Calu3 (cell line): ENCODE measurements at regions not wholly inside any gene's neighbourhood (a gene's known extent, or its start where the extent isn't known, plus 50 kb on each side); places are given as distances from the start of the nearest gene placed in this dataset.

Experiments
- BruUV-seq: library from RNA; stranded (reverse); fragments of 400-500 nt; replicated peaks from 2 replicates; lab custom pipeline; 2021; lab: Mats Ljungman, UMichigan
- CTCF ChIA-PET: fragments of 300-600 bp; sonication (Branson Sonifier 250); formaldehyde crosslinking; loops from one replicate; lab custom pipeline; 2022; ENCODE audit warnings: antibody characterized with exemption; lab: Charles Lee
- DNase-seq: peaks from one replicate; pipeline ENCODE4 v3.0.0; 2022
- H3K27ac Mint-ChIP-seq: one replicate; pipeline ENCODE4 v1.8.0; 2022; ENCODE audit warnings: mixed read lengths; ENCODE audit not compliant: unreplicated experiment
- H3K27me3 Mint-ChIP-seq: one replicate; pipeline ENCODE4 v1.8.0; 2022; ENCODE audit warnings: mixed read lengths; ENCODE audit not compliant: unreplicated experiment
- H3K36me3 Mint-ChIP-seq: one replicate; pipeline ENCODE4 v1.8.0; 2022; ENCODE audit warnings: mild to moderate bottlenecking, moderate library complexity, mixed read lengths; ENCODE audit not compliant: insufficient read depth, unreplicated experiment
- H3K4me1 Mint-ChIP-seq: one replicate; pipeline ENCODE4 v1.8.0; 2022; ENCODE audit warnings: mild to moderate bottlenecking, low read depth, mixed read lengths; ENCODE audit not compliant: unreplicated experiment
- H3K4me3 Mint-ChIP-seq: one replicate; pipeline ENCODE4 v1.8.0; 2022; ENCODE audit warnings: mild to moderate bottlenecking, low read depth, moderate library complexity, mixed read lengths; ENCODE audit not compliant: unreplicated experiment
- H3K9me3 Mint-ChIP-seq: one replicate; pipeline ENCODE4 v1.8.0; 2022; ENCODE audit warnings: low read depth, mixed read lengths; ENCODE audit not compliant: unreplicated experiment
- intact Hi-C: fragments of 100-400 bp; cut with micrococcal nuclease; formaldehyde crosslinking; loops from one replicate; pipeline ENCODE4 v1.10.0; 2022; ENCODE audit not compliant: unreplicated experiment
- TF ChIP-seq, protein P1 (sequence below): fragments of 200-600 bp; IDR thresholded peaks from one replicate; pipeline ENCODE4 v1.8.0; 2022; ENCODE audit warnings: antibody characterized with exemption; ENCODE audit not compliant: unreplicated experiment

DNA sequence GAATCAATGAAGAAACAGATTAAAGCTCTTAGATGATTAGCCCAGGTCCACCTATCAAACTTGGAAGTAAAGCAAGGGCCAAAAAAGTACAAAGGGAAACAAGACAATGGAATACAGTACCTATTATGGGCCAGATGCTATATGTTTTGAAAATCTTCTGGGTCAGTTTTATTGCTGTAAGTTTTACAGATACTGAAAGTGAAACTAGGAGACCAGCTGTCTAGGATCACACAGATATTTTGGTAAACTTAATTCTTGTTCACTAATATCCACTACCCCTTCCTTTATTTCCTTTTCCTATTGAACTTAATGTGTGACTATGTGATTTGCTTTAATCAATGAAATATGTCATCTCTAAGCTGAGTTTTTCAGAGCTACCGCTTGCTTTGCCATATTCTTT, 505.4 kb upstream of the PITX2 start:
- Mint-ChIP-seq H3K36me3 (no peaks in the 10 kb centered on the region), H3K4me3 (no peak overlapping the region), H3K27me3 (no peaks in the 10 kb centered on the region), H3K9me3 (no peaks in the 10 kb centered on the region), H3K27ac (no peak overlapping the region), H3K4me1 (no peaks in the 10 kb centered on the region)
- CTCF ChIA-PET = no interaction called here
- BruUV-seq = no TSS peak
- no peak for DNase-seq
- TF ChIP-seq, protein P1, sequence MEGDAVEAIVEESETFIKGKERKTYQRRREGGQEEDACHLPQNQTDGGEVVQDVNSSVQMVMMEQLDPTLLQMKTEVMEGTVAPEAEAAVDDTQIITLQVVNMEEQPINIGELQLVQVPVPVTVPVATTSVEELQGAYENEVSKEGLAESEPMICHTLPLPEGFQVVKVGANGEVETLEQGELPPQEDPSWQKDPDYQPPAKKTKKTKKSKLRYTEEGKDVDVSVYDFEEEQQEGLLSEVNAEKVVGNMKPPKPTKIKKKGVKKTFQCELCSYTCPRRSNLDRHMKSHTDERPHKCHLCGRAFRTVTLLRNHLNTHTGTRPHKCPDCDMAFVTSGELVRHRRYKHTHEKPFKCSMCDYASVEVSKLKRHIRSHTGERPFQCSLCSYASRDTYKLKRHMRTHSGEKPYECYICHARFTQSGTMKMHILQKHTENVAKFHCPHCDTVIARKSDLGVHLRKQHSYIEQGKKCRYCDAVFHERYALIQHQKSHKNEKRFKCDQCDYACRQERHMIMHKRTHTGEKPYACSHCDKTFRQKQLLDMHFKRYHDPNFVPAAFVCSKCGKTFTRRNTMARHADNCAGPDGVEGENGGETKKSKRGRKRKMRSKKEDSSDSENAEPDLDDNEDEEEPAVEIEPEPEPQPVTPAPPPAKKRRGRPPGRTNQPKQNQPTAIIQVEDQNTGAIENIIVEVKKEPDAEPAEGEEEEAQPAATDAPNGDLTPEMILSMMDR = no peak
- intact Hi-C loops = no loop called here

DNA sequence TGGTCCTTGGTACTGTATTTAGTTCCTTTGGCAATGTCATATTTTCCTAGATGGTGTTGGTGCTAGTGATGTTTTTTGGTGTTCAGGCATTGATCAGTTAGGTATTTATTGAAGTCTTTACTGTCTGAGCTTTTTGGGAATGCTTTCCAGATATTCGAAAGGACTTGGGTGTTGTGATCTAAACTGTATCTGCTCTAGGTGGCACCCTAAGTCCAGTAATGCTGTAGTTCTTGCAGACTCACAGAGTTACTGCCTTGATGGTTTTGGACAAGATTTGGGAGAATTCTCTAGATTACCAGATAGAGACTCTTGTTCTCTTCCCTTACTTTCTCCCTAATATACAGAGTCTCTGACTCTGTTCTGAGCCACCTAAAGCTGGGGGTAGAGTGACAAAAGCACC, 513.6 kb upstream of the PITX2 start:
- TF ChIP-seq, protein P1 = no peak
- peak; percentile 10 for DNase-seq
- no peaks in the 10 kb centered on the region for H3K36me3 Mint-ChIP-seq
- H3K27me3 Mint-ChIP-seq = no peaks in the 10 kb centered on the region
- no TSS peak for BruUV-seq
- no peak overlapping the region for H3K4me3 Mint-ChIP-seq
- CTCF ChIA-PET = interaction anchor here (1.0 kb wide), 1 partner anchor 495 kb away, joined by 8 read pairs; no protein-coding TSS in a partner anchor
- no peaks in the 10 kb centered on the region for H3K4me1 Mint-ChIP-seq
- no peaks in the 10 kb centered on the region for H3K9me3 Mint-ChIP-seq
- no peak overlapping the region for H3K27ac Mint-ChIP-seq
- intact Hi-C loops = loop anchor here (1.0 to 10.0 kb wide), 4 partner anchors 148 to 798 kb away; no protein-coding TSS in a partner anchor

DNA sequence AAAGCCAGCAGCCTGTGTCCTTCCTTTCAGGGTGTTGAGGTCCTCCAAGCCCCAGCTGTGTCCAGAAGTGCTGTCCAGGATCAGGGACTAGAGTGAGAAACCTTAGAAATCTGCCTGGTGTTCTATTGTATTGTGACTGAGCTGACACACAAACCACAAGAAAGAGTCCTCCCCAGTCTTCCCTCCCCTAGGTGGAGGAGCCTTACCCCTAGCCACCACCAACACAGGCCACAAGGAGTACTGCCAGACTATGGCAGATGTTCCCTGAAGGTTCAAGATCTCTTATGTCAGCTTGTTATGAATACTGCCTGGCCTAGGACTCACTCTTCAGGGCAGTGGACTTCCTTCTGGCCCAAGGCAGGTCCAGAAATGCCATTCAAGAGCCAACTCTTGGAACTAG, 514.1 kb upstream of the PITX2 start:
- Mint-ChIP-seq H3K36me3 (no peaks in the 10 kb centered on the region), H3K27me3 (no peaks in the 10 kb centered on the region), H3K4me1 (no peaks in the 10 kb centered on the region), H3K27ac (no peak overlapping the region), H3K4me3 (no peak overlapping the region), H3K9me3 (no peaks in the 10 kb centered on the region)
- no peak for DNase-seq
- CTCF ChIA-PET = interaction anchor here (1.0 to 1.4 kb wide), 2 partner anchors 338 to 494 kb away, joined by 4 to 8 read pairs; no protein-coding TSS in a partner anchor
- intact Hi-C loops = loop anchor here (1.0 to 10.0 kb wide), 4 partner anchors 148 to 798 kb away; no protein-coding TSS in a partner anchor
- TF ChIP-seq, protein P1 = no peak
- no TSS peak for BruUV-seq

DNA sequence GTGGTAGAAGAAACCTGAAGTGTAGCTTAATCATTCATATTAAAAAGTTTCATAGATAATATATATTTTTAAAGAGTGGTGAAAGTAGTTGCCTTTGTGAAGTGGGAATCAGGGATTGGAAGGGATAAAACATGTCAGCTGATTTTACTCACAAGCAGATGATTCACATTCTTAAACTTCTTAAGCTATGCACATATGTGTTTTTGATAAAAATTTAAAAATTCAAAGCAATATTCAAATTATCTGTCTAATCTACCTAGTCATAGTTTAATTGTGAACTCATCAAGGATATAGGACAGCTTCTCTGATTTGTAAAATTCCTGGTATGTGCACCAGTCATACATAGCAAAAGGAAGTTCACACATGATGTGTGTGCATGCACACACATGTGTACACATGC, 520.6 kb upstream of the PITX2 start:
- Mint-ChIP-seq H3K36me3 (no peaks in the 10 kb centered on the region), H3K27ac (no peak overlapping the region), H3K9me3 (no peaks in the 10 kb centered on the region), H3K4me3 (no peak overlapping the region), H3K4me1 (no peaks in the 10 kb centered on the region), H3K27me3 (no peaks in the 10 kb centered on the region)
- DNase-seq = no peak
- no TSS peak for BruUV-seq
- CTCF ChIA-PET = no interaction called here
- intact Hi-C loops = no loop called here
- TF ChIP-seq, protein P1 = no peak
